ENCODE measurements at regions not wholly inside any gene's neighbourhood (a gene's known extent, or its start where the extent isn't known, plus 50 kb on each side); places are given as distances from the start of the nearest gene placed in this dataset.
"Not testable (repeated sequence)": the region's sequence is repeated elsewhere in the genome, so short reads cannot be mapped to it uniquely, and the experiment has no call there.

DNA sequence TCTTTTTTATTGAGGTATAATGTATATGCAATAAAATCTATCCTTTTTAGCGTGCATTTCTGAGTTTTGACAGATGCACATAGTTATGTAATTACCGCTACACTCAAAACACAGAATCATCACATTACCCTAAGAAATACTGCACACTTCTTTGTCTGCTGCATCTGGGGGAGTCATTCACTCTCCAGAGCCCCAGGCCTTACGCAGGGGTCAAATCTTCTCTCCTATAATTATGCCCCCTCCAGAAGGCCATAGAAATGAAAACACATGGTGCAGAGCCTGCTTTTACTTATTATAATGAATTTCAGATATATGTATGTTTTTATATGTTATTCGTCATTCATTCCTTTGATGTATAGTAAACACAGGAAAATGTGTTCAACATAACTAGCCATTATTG is 296.5 kb upstream of the TMEM132C start:
- DNase-seq (ENCODE audit: low read depth in 1 of 2, low spot score in 2 of 2): no peak

GRCh38 chr12:127980585-127980984 is 286.4 kb upstream of the TMEM132C start:
- Histone ChIP-seq H3K36me3 (no peaks in the 10 kb centered on the region), H3K9me3 (replicated peaks) (no peaks in the 10 kb centered on the region)

More for the DNA sequence above, 296.5 kb upstream of the TMEM132C start:
- Histone ChIP-seq H3K27ac (no peak overlapping the region), H3K9me3 (replicated peaks) (no peaks in the 10 kb centered on the region), H3K4me1 (replicated peaks) (no peaks in the 10 kb centered on the region), H3K36me3 (no peaks in the 10 kb centered on the region), H3K4me3 (no peak overlapping the region), H3K27me3 (replicated peaks) (no peaks in the 10 kb centered on the region)

GRCh38 chr12:127981875-127982274 is 285.1 kb upstream of the TMEM132C start:
- H3K4me3 ChIP-seq: no peak overlapping the region
- no peaks in the 10 kb centered on the region for H3K27me3 ChIP-seq (replicated peaks)
- H3K9me3 ChIP-seq (replicated peaks): no peaks in the 10 kb centered on the region
- no peak for DNase-seq (ENCODE audit: low read depth in 1 of 2, low spot score in 2 of 2)
- no peak overlapping the region for H3K27ac ChIP-seq
- no peaks in the 10 kb centered on the region for H3K36me3 ChIP-seq
- H3K4me1 ChIP-seq (replicated peaks): peaks cover 19% of the 10 kb centered on the region

More at GRCh38 chr12:127980585-127980984, 286.4 kb upstream of the TMEM132C start:
- H3K4me1 ChIP-seq (replicated peaks): peaks cover 11% of the 10 kb centered on the region
- no peaks in the 10 kb centered on the region for H3K27me3 ChIP-seq (replicated peaks)
- no peak overlapping the region for H3K27ac ChIP-seq
- no peak for DNase-seq (ENCODE audit: low read depth in 1 of 2, low spot score in 2 of 2)
- H3K4me3 ChIP-seq: no peak overlapping the region

DNA sequence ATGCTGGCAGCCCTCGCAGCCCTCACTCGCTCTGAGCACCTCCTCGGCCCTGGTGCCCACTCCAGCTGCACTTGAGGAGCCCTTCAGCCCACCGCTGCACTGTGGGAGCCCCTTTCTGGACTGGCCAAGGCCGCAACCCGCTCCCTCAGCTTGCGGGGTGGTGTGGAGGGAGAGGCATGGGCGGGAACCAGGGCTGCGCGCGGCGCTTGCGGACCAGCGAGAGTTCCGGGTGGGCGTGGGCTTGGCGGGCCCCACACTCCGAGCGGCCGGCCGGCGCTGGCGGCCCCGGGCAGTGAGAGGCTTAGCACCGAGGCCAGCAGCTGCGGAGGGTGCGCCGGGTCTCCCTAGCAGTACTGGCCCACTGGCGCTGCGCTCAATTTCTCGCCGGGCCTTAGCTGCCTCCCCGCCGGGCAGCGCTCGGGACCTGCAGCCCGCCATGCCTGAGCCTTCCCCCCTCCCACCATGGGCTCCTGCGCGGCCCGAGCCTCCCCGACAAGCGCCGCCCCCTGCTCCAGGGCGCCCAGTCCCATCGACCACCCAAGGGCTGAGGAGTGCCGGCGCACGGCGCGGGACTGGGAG is 283.7 kb upstream of the TMEM132C start:
- H3K4me3 ChIP-seq: not testable (repeated sequence)

DNA sequence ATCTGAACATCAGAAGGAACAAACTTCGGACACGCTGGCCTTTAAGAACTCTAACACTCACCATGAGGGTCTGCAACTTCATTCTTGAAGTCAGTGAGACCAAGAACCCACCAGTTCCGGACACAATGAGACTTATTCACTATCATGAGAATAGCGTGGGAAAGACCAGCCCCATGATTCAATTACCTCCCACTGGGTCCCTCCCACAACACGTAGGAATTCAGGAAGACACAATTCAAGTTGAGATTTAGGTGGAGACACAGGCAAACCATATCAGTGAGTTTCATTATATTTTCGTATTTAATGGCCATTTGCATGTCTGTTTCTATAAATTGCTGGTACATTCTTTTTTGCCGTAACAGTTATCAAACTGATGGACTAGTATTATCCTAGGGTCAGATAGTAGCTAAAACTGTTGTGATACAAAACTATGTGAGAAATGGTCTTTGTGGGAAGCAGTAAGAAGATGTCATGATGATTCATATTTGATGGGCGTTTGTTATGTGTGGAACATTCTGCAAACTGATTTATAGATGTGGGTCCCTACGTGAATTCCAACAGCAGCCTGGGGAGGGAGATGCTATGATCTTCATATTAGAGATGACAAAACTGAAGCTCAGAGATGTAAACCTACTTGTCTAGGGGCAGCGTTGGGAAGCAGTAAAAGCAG is 282.4 kb upstream of the TMEM132C start:
- peaks cover 28% of the 10 kb centered on the region for H3K4me1 ChIP-seq (replicated peaks)
- DNase-seq (ENCODE audit: low read depth in 1 of 2, low spot score in 2 of 2): peak in 1 of 2 experiments; percentile 43
- no peak overlapping the region for H3K4me3 ChIP-seq
- H3K27me3 ChIP-seq (replicated peaks): no peaks in the 10 kb centered on the region
- H3K27ac ChIP-seq: peak overlapping the region; percentile 77
- H3K36me3 ChIP-seq: no peaks in the 10 kb centered on the region
- no peaks in the 10 kb centered on the region for H3K9me3 ChIP-seq (replicated peaks)

More for the DNA sequence above, 283.7 kb upstream of the TMEM132C start:
- not testable (repeated sequence) for H3K27me3 ChIP-seq (replicated peaks); H3K27ac ChIP-seq; DNase-seq (ENCODE audit: low read depth in 1 of 2, low spot score in 2 of 2); H3K9me3 ChIP-seq (replicated peaks); H3K36me3 ChIP-seq
- H3K4me1 ChIP-seq (replicated peaks): peaks cover 28% of the 10 kb centered on the region

- H3K4me1 ChIP-seq (replicated peaks): peaks cover 28% of the 10 kb centered on the region
- H3K36me3 ChIP-seq: no peaks in the 10 kb centered on the region
- peak; percentile 73 to 82 for DNase-seq (ENCODE audit: low read depth in 1 of 2, low spot score in 2 of 2)
- peak overlapping the region; percentile 63 for H3K27ac ChIP-seq
- no peaks in the 10 kb centered on the region for H3K27me3 ChIP-seq (replicated peaks)
- no peaks in the 10 kb centered on the region for H3K9me3 ChIP-seq (replicated peaks)
- H3K4me3 ChIP-seq: no peak overlapping the region
Measured at GRCh38 chr12:127987199-127987901, 279.6 kb upstream of the TMEM132C start.

- H3K4me1 ChIP-seq (replicated peaks): peaks cover 13% of the 10 kb centered on the region
Measured at GRCh38 chr12:127991485-127991884, 275.5 kb upstream of the TMEM132C start.

GRCh38 chr12:127998988-127999387 is 268.0 kb upstream of the TMEM132C start:
- Histone ChIP-seq H3K9me3 (replicated peaks) (no peaks in the 10 kb centered on the region), H3K27me3 (replicated peaks) (no peaks in the 10 kb centered on the region), H3K27ac (no peak overlapping the region), H3K4me1 (replicated peaks) (peaks cover 8% of the 10 kb centered on the region), H3K4me3 (no peak overlapping the region), H3K36me3 (no peaks in the 10 kb centered on the region)
- no peak for DNase-seq (ENCODE audit: low read depth in 1 of 2, low spot score in 2 of 2)

More at GRCh38 chr12:127991485-127991884, 275.5 kb upstream of the TMEM132C start:
- Histone ChIP-seq H3K27me3 (replicated peaks) (no peaks in the 10 kb centered on the region), H3K4me3 (no peak overlapping the region), H3K36me3 (no peaks in the 10 kb centered on the region), H3K27ac (no peak overlapping the region), H3K9me3 (replicated peaks) (no peaks in the 10 kb centered on the region)
- no peak for DNase-seq (ENCODE audit: low read depth in 1 of 2, low spot score in 2 of 2)

DNA sequence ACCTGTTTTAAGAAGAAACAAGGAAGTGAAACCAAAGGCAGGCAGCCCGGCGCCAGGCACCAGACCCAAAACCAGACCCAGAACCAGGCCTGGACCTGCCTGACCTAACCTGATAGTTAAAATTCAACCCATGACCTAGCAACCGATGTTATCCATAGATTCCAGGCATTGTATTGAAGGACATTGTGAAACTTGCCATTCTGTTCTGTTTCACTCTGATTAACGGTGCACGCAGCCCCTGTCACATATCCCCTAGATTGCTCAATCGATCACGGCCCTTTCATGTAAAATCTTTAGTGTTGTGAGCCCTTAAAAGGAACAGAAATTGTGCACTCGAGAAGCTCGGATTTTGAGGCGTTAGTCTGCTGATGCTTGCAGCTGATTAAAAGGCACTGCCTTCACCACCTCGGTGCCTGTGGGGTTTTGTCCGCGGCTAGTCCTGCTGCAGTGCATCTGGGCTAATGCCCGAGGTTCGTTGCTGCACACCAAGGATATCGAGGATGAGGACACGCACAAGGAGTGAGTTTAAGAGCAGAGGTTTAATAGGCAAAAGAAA is 262.5 kb upstream of the TMEM132C start:
- DNase-seq (ENCODE audit: low read depth in 1 of 2, low spot score in 2 of 2): no peak
- H3K27ac ChIP-seq: no peak overlapping the region
- H3K9me3 ChIP-seq (replicated peaks): no peaks in the 10 kb centered on the region
- H3K4me3 ChIP-seq: no peak overlapping the region
- no peaks in the 10 kb centered on the region for H3K36me3 ChIP-seq
- no peaks in the 10 kb centered on the region for H3K27me3 ChIP-seq (replicated peaks)
- H3K4me1 ChIP-seq (replicated peaks): peaks cover 13% of the 10 kb centered on the region

DNA sequence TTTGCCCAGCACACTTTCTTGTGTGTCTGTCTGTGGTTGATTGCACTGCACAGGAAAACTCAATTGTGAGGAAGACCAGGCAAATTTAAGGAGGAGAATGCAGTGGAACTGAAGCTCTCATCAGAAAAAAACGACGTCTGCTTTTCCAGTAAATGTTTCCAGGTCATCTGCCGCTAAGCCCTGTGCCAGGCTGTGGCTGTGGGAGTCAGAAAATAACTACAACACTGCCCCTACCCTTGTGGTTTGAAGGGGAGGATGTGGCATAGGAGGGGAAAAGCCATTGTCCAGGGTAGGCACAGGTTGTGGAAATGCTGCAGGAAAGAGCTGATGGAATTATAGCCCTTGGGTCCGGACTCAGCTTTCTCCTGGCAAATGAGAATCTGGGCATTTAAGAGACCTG is 259.7 kb upstream of the TMEM132C start:
- Histone ChIP-seq H3K4me3 (no peak overlapping the region), H3K27ac (no peak overlapping the region), H3K36me3 (no peaks in the 10 kb centered on the region), H3K4me1 (replicated peaks) (peaks cover 13% of the 10 kb centered on the region), H3K9me3 (replicated peaks) (no peaks in the 10 kb centered on the region), H3K27me3 (replicated peaks) (no peaks in the 10 kb centered on the region)
- no peak for DNase-seq (ENCODE audit: low read depth in 1 of 2, low spot score in 2 of 2)

- no peaks in the 10 kb centered on the region for H3K36me3 ChIP-seq
- no peaks in the 10 kb centered on the region for H3K9me3 ChIP-seq (replicated peaks)
- DNase-seq (ENCODE audit: low read depth in 1 of 2, low spot score in 2 of 2): peak in 1 of 2 experiments; percentile 63
- H3K4me1 ChIP-seq (replicated peaks): peaks cover 13% of the 10 kb centered on the region
- H3K27ac ChIP-seq: peak overlapping the region; percentile 5; the same call in 1 of the 2 replicates
- no peak overlapping the region for H3K4me3 ChIP-seq
- no peaks in the 10 kb centered on the region for H3K27me3 ChIP-seq (replicated peaks)
Measured at GRCh38 chr12:128008341-128008740, 258.6 kb upstream of the TMEM132C start.

DNA sequence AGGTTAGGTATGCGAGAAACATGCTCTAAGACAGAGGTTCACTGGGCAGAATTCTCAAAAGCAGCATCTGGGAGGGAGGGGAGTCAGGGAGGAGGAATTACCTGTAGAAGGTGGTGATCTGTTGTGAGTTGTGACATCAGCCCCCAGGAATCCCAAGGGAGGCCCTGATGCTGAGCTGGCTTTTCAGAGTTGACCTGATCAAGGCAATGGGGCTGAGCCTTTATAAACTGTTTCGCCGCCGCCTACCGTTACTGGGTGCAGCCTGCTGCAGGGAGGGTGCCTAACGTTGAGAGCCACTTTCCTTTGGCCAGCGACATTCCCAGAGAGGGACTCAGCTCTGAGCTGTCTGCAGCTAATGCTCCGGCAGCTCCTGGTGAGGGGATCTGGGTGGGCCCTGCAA is 257.9 kb upstream of the TMEM132C start:
- H3K36me3 ChIP-seq: no peaks in the 10 kb centered on the region
- 0 out of 2 replicates have a peak overlapping the region, but pooled peaks have one; percentile 5 for H3K27ac ChIP-seq
- H3K27me3 ChIP-seq (replicated peaks): no peaks in the 10 kb centered on the region
- no peak for DNase-seq (ENCODE audit: low read depth in 1 of 2, low spot score in 2 of 2)
- peaks cover 13% of the 10 kb centered on the region for H3K4me1 ChIP-seq (replicated peaks)
- no peak overlapping the region for H3K4me3 ChIP-seq
- H3K9me3 ChIP-seq (replicated peaks): no peaks in the 10 kb centered on the region

- no peak overlapping the region for H3K4me3 ChIP-seq
- no peaks in the 10 kb centered on the region for H3K27me3 ChIP-seq (replicated peaks)
- H3K27ac ChIP-seq: no peak overlapping the region
- H3K4me1 ChIP-seq (replicated peaks): peaks cover 11% of the 10 kb centered on the region
- H3K9me3 ChIP-seq (replicated peaks): no peaks in the 10 kb centered on the region
- H3K36me3 ChIP-seq: no peaks in the 10 kb centered on the region
- no peak for DNase-seq (ENCODE audit: low read depth in 1 of 2, low spot score in 2 of 2)
Measured at GRCh38 chr12:128012110-128012509, 254.9 kb upstream of the TMEM132C start.

DNA sequence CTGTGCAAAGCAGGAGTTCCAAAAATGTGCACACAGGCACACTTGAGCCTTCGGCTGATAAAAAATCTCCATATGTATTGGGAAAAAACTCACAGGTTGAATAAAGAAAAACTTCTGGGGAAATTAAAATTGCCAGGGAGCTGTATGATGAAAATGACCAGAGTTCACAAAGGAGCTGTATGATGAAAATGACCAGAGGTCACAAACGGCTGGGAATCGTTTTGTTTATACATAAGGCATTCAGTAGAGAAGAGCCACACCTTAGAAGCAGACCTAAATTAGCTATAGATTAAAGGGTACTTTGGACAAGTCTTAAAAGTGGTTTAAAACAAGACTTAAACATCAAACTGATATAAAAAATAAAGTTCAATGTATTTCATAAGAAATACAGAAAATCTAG is 251.7 kb upstream of the TMEM132C start:
- DNase-seq (ENCODE audit: low read depth in 1 of 2, low spot score in 2 of 2): no peak
- Histone ChIP-seq H3K27me3 (replicated peaks) (no peaks in the 10 kb centered on the region), H3K4me1 (replicated peaks) (no peaks in the 10 kb centered on the region; the same call in 1 of the 2 replicates), H3K9me3 (replicated peaks) (no peaks in the 10 kb centered on the region), H3K36me3 (no peaks in the 10 kb centered on the region), H3K4me3 (no peak overlapping the region), H3K27ac (no peak overlapping the region)
